NT2/D1 (cell line): ENCODE measurements at regions not wholly inside any gene's neighbourhood (a gene's known extent, or its start where the extent isn't known, plus 50 kb on each side); places are given as distances from the start of the nearest gene placed in this dataset.

ENCODE experiments used
- SUZ12 ChIP-seq: IDR thresholded peaks from 2 replicates; pipeline ENCODE4 v1.6.1; 2011; ENCODE audit not compliant: insufficient read length, insufficient read depth; ENCODE audit errors: extremely low read depth
- YY1 ChIP-seq: IDR thresholded peaks from 2 replicates; pipeline ENCODE4 v1.6.1; 2011; ENCODE audit not compliant: insufficient read length, insufficient read depth

DNA sequence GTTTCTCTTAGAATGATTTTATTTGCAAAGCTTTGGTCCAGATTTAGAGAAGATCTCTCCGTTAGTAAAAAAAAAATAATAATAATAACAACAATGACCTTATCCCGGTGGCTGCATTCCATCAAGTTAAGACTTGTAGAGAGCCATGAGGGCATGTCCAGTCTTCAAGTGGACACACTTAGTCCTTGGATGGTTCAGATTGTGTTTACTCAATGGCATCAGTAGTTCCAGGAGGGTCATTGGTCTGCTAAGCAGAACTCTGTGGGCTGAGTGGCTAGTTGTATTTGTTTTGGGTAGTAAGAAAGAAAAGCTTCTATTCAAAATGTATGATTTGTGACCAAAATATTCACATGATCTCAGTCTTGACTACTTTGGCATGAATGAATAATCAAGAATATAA, 116.3 kb upstream of the UBE2E2 start:
- TF ChIP-seq YY1 (no peak), SUZ12 (no peak)
